ENCODE measurements at regions not wholly inside any gene's neighbourhood (a gene's known extent, or its start where the extent isn't known, plus 50 kb on each side); places are given as distances from the start of the nearest gene placed in this dataset.

DNA sequence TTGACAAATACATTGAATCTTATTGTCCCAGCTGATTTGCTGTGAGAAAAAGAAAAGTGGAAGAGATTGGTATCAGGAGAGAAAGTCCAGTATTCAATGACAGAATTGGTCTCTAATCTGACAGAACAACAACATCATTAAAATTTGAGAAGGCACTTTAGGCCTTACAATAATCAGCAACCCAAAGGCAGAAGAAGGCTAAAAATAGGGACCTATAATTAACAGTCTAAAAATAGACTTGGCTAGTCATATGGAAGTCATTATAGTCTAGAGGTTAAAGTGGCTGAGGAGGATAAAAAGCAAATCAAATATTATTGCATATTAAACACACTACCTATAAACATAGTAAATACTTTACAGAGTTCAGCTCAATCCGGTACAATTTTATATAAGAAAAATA, 393.6 kb upstream of the JAG1 start:
- Histone ChIP-seq H2BK120ac (ENCODE audit: low read depth, low read length) (no peak overlapping the region), H2AK5ac (ENCODE audit: low read depth, low read length) (no peak overlapping the region), H4K20me1 (ENCODE audit: insufficient read depth, low read length) (no peaks in the 10 kb centered on the region), H3K9me1 (ENCODE audit: insufficient read depth, low read length) (no peaks in the 10 kb centered on the region), H4K91ac (ENCODE audit: insufficient read depth, low read depth, low read length) (no peak overlapping the region), H2BK5ac (ENCODE audit: low read depth, low read length, poor library complexity, severe bottlenecking) (no peak overlapping the region), H3K18ac (ENCODE audit: low read depth, low read length) (no peak overlapping the region), H3K27me3 (ENCODE audit: control insufficient read depth, insufficient read depth, low read length) (no peaks in the 10 kb centered on the region; the same call in 1 of the 2 replicates), H3K27ac (ENCODE audit: insufficient read depth, low read length) (no peak overlapping the region), H2BK20ac (ENCODE audit: low read depth, low read length) (no peak overlapping the region), H3K9me3 (ENCODE audit: control insufficient read depth, insufficient read depth, low read length) (0 out of 2 replicates have a peak, but pooled peaks cover 2% of the 10 kb centered on the region), H4K5ac (ENCODE audit: low read depth, low read length) (no peak overlapping the region), H3K79me1 (ENCODE audit: low read depth in 1 of 2, low read length in 2 of 2) (no peaks in the 10 kb centered on the region), H3K56ac (ENCODE audit: extremely low read depth, insufficient read depth, low read length) (no peak overlapping the region), H3K9ac (ENCODE audit: low read depth, low read length) (no peak overlapping the region), H3K4me1 (ENCODE audit: control insufficient read depth, insufficient read depth, low read length) (no peaks in the 10 kb centered on the region), H3K14ac (replicated peaks; ENCODE audit: low read depth, low read length) (no peak overlapping the region), H3K4me2 (ENCODE audit: low read depth, low read length) (no peak overlapping the region), H3K4ac (ENCODE audit: low read depth, low read length) (no peak overlapping the region), H4K8ac (ENCODE audit: low read depth in 2 of 2, low read length in 2 of 2) (no peak overlapping the region), H3K4me3 (ENCODE audit: insufficient read depth, low read depth, low read length) (no peak overlapping the region), H3K36me3 (ENCODE audit: control insufficient read depth, insufficient read depth, low read length) (no peaks in the 10 kb centered on the region), H2BK15ac (ENCODE audit: low read depth, low read length) (no peak overlapping the region), H3K23ac (ENCODE audit: low read depth, low read length) (no peak overlapping the region), H2AK9ac (replicated peaks; ENCODE audit: low read depth, low read length, poor library complexity) (no peak overlapping the region), H2AFZ (replicated peaks; ENCODE audit: low read length, poor library complexity) (no peak overlapping the region)
- dilution Hi-C loops (cut with HindIII; ENCODE audit: low sequenced_read_pairs, unreplicated experiment) (no loop called here), in situ Hi-C loops (cut with MboI; ENCODE audit: low sequenced_read_pairs) (no loop called here), intact Hi-C loops (cut with micrococcal nuclease) (no loop called here)
- ChIA-PET POLR2A (ENCODE audit: unreplicated experiment) (no interaction called here), CTCF (interaction anchor here (0.6 kb wide), 1 partner anchor 399 kb away, joined by 3 read pairs; no protein-coding TSS in a partner anchor)
- WGBS, 2 experiments (ENCODE audit: extremely low coverage in 2 of 2, insufficient read length in 1 of 2) = no CpG with 5 or more reads among the region's 1 CpG
- DNase-seq (no peak), ATAC-seq (ENCODE audit: low read depth) (no peak)
- TF ChIP-seq, protein P1, sequence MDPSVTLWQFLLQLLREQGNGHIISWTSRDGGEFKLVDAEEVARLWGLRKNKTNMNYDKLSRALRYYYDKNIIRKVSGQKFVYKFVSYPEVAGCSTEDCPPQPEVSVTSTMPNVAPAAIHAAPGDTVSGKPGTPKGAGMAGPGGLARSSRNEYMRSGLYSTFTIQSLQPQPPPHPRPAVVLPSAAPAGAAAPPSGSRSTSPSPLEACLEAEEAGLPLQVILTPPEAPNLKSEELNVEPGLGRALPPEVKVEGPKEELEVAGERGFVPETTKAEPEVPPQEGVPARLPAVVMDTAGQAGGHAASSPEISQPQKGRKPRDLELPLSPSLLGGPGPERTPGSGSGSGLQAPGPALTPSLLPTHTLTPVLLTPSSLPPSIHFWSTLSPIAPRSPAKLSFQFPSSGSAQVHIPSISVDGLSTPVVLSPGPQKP (IDR thresholded peaks at IDR 0.05; ENCODE audit: borderline replicate concordance, low read depth, low read length) = no peak
- no peak for TF ChIP-seq NFE2L2 (IDR thresholded peaks at IDR 0.05; ENCODE audit: low read depth, low read length)
- no TSS peak for BruUV-seq (replicated peaks)
